GM21360 (cell line): ENCODE measurements at regions not wholly inside any gene's neighbourhood (a gene's known extent, or its start where the extent isn't known, plus 50 kb on each side); places are given as distances from the start of the nearest gene placed in this dataset.

Experiments used
- ATAC-seq: cut with Tn5 transposase; IDR thresholded peaks from one replicate; pipeline ENCODE4 v1.9.1; 2021; ENCODE audit warnings: mild to moderate bottlenecking, moderate library complexity; ENCODE audit not compliant: unreplicated experiment

- ATAC-seq, result no peak
Observed at GRCh38 chr11:45597097-45597496, 68.3 kb downstream of the CHST1 start.

GRCh38 chr11:45596571-45596970 is 68.9 kb downstream of the CHST1 start:
- no peak for ATAC-seq

- no peak for ATAC-seq
Observed at GRCh38 chr11:45593992-45594391, 71.4 kb downstream of the CHST1 start.

GRCh38 chr11:45592636-45593035 is 72.8 kb downstream of the CHST1 start:
- no peak for ATAC-seq

GRCh38 chr11:45590743-45591142 is 74.7 kb downstream of the CHST1 start:
- no peak for ATAC-seq

- ATAC-seq, result no peak
Observed at GRCh38 chr11:45585205-45585604, 80.2 kb downstream of the CHST1 start.

GRCh38 chr11:45583981-45584566 is 81.3 kb downstream of the CHST1 start:
- no peak for ATAC-seq

GRCh38 chr11:45580399-45580798 is 85.0 kb downstream of the CHST1 start:
- ATAC-seq, result no peak

- no peak for ATAC-seq
Observed at GRCh38 chr11:45578316-45578715, 87.1 kb downstream of the CHST1 start.

- ATAC-seq, result no peak
Observed at GRCh38 chr11:45577752-45578151, 87.7 kb downstream of the CHST1 start.

GRCh38 chr11:45576461-45577215 is 88.8 kb downstream of the CHST1 start:
- ATAC-seq, result no peak

- ATAC-seq, result no peak
Observed at GRCh38 chr11:45573728-45574127, 91.7 kb downstream of the CHST1 start.

- no peak for ATAC-seq
Observed at GRCh38 chr11:45572354-45573123, 92.9 kb downstream of the CHST1 start.

GRCh38 chr11:45569776-45570175 is 95.6 kb downstream of the CHST1 start:
- ATAC-seq, result no peak

GRCh38 chr11:45568049-45568448 is 97.4 kb downstream of the CHST1 start:
- no peak for ATAC-seq

GRCh38 chr11:45565446-45565988 is 99.9 kb downstream of the CHST1 start:
- ATAC-seq, result no peak

- ATAC-seq, result no peak
Observed at GRCh38 chr11:45563810-45564209, 101.6 kb downstream of the CHST1 start.

GRCh38 chr11:45563171-45563570 is 102.3 kb downstream of the CHST1 start:
- ATAC-seq, result no peak

- no peak for ATAC-seq
Observed at GRCh38 chr11:45560913-45561281, 104.5 kb downstream of the CHST1 start.

- ATAC-seq, result no peak
Observed at GRCh38 chr11:45560155-45560912, 105.1 kb downstream of the CHST1 start.
